Neural cell (in vitro differentiated cells): ENCODE measurements at regions not wholly inside any gene's neighbourhood (a gene's known extent, or its start where the extent isn't known, plus 50 kb on each side); places are given as distances from the start of the nearest gene placed in this dataset.

ENCODE experiments used
- H2AFZ ChIP-seq: fragments of 200-600, 300-800 bp; sonication (generic), shearing (Covaris generic); 2 replicates; pipeline ENCODE4 v1.6.0; 2014; ENCODE audit warnings: low read depth, mild to moderate bottlenecking, antibody characterized with exemption, low read length, moderate library complexity
- H3F3A ChIP-seq: fragments of 200-600 bp; shearing (Covaris generic); 2 replicates; pipeline ENCODE4 v1.6.1; 2016; ENCODE audit warnings: mild to moderate bottlenecking, moderate library complexity, mixed read lengths, antibody characterized with exemption, low read length; ENCODE audit not compliant: insufficient read depth, poor library complexity, severe bottlenecking
- H3K27ac ChIP-seq: fragments of 200-600, 300-800 bp; sonication (generic), shearing (Covaris generic); 2 replicates; pipeline ENCODE4 v1.5.1; 2014; ENCODE audit warnings: mild to moderate bottlenecking, low read length, moderate library complexity
- H3K27me3 ChIP-seq: fragments of 300-800, 200-600 bp; sonication (generic), shearing (Covaris generic); 2 replicates; pipeline ENCODE4 v1.6.0; 2014; ENCODE audit warnings: mild to moderate bottlenecking, low read depth, low read length, moderate library complexity; ENCODE audit not compliant: insufficient read depth
- H3K36me3 ChIP-seq: fragments of 300-800, 200-600 bp; sonication (generic), shearing (Covaris generic); 2 replicates; pipeline ENCODE4 v1.5.1; 2014; ENCODE audit warnings: mild to moderate bottlenecking, antibody characterized with exemption, low read length, moderate library complexity; ENCODE audit not compliant: insufficient read depth
- H3K4me2 ChIP-seq: fragments of 300-800, 200-600 bp; sonication (generic), shearing (Covaris generic); 2 replicates; pipeline ENCODE4 v1.6.0; 2014; ENCODE audit warnings: mild to moderate bottlenecking, low read length
- H3K4me3 ChIP-seq: fragments of 300-800, 200-600 bp; sonication (generic), shearing (Covaris generic); 2 replicates; pipeline ENCODE4 v1.5.1; 2014; ENCODE audit warnings: mild to moderate bottlenecking, low read length, moderate library complexity
- H3K79me2 ChIP-seq: fragments of 200-600 bp; shearing (Covaris generic); replicated peaks from 2 replicates; pipeline ENCODE4 v1.6.0; 2014; ENCODE audit warnings: mild to moderate bottlenecking, low read length, moderate library complexity; ENCODE audit not compliant: insufficient read depth
- H3K9ac ChIP-seq: fragments of 300-800, 200-600 bp; sonication (generic), shearing (Covaris generic); 2 replicates; pipeline ENCODE4 v1.6.1; 2016; ENCODE audit warnings: mild to moderate bottlenecking, low read length, mixed read lengths
- H3K9me2 ChIP-seq: fragments of 200-600 bp; shearing (Covaris generic); 2 replicates; pipeline ENCODE4 v1.6.1; 2016; ENCODE audit warnings: mild to moderate bottlenecking, low read length, mixed read lengths; ENCODE audit not compliant: insufficient read depth
- H3K9me3 ChIP-seq: fragments of 200-600, 300-800 bp; sonication (generic), shearing (Covaris generic); 2 replicates; pipeline ENCODE4 v1.6.1; 2016; ENCODE audit warnings: mild to moderate bottlenecking, mixed run types, low read length, moderate library complexity, mixed read lengths
- H4K20me1 ChIP-seq: fragments of 200-600 bp; shearing (Covaris generic); 2 replicates; pipeline ENCODE4 v1.6.1; 2016; ENCODE audit warnings: mild to moderate bottlenecking, mixed run types; ENCODE audit not compliant: insufficient read depth
- EP300 ChIP-seq: fragments of 450-650 bp; conservative IDR thresholded peaks from 2 replicates; pipeline ENCODE4 v1.6.1; 2014; ENCODE audit warnings: antibody characterized with exemption, mild to moderate bottlenecking, moderate library complexity; ENCODE audit not compliant: poor library complexity, severe bottlenecking
- EZH2 ChIP-seq: fragments of 200-600, 300-800 bp; shearing (Covaris generic), sonication (generic); IDR thresholded peaks from 2 replicates; pipeline ENCODE4 v1.6.1; 2014; ENCODE audit warnings: antibody characterized with exemption, low read length, borderline replicate concordance, mild to moderate bottlenecking; ENCODE audit not compliant: insufficient read depth, poor library complexity, severe bottlenecking
- MXI1 ChIP-seq: fragments of 450-650 bp; conservative IDR thresholded peaks from 2 replicates; pipeline ENCODE4 v1.6.1; 2014; ENCODE audit warnings: antibody characterized with exemption, mild to moderate bottlenecking; ENCODE audit not compliant: poor library complexity, severe bottlenecking
- POLR2AphosphoS5 ChIP-seq: IDR thresholded peaks from 2 replicates; pipeline ENCODE4 v1.6.1; 2012
- RAD21 ChIP-seq: fragments of 450-650 bp; conservative IDR thresholded peaks from 2 replicates; pipeline ENCODE4 v1.6.1; 2014; ENCODE audit warnings: antibody characterized with exemption, mild to moderate bottlenecking, moderate library complexity
- SMC3 ChIP-seq: fragments of 450-650 bp; conservative IDR thresholded peaks from 2 replicates; pipeline ENCODE4 v1.6.1; 2014; ENCODE audit warnings: antibody characterized with exemption, mild to moderate bottlenecking, moderate library complexity; ENCODE audit not compliant: poor library complexity
- TAF1 ChIP-seq: IDR thresholded peaks from 2 replicates; pipeline ENCODE4 v1.6.1; 2012; ENCODE audit warnings: low read depth
- TF ChIP-seq, protein P1 (sequence below): IDR thresholded peaks from 2 replicates; pipeline ENCODE4 v1.6.1; 2012; ENCODE audit warnings: borderline replicate concordance
- TF ChIP-seq, protein P2 (sequence below): fragments of 450-650 bp; IDR thresholded peaks from 2 replicates; pipeline ENCODE4 v1.5.1; 2014; ENCODE audit warnings: antibody characterized with exemption, mild to moderate bottlenecking, moderate library complexity; ENCODE audit not compliant: poor library complexity, severe bottlenecking

DNA sequence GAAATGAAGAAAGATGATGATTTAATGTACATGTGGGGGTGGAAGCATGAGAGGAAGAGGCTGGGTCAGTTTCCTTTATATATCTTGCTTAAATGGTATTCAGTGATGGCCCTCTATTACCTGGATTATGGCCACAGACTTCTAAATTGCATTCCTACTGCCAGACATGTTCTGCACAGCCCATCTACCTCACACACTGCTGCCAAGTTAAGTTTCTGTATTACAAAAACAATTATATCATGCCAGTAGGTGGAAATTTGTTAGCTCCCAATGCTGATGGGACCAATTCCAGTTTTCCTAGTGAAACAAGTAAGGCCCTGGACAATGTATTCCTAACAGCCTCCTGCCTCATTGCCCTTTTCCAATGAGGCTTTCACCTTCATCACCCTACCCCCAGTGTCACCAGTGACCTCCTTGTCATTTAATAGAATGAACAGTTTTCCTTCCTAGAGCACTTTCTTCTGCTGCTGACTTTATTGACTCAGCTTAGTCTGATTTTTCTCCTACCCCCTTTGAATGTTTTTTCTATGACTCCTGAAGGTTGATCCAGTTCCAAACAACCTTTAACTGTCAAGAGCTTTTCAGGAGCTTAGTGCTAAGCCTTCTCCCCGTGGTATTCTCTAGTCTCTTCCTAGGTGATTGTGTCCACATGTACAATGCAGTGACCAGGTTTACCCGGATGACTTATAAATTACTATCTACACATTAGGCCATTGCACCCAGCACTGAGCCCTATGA lies 316.6 kb upstream of the ANKRD30A start:
- TF ChIP-seq MXI1 (no peak), TAF1 (no peak), EZH2 (no peak), RAD21 (no peak), EP300 (no peak)
- TF ChIP-seq, protein P1, sequence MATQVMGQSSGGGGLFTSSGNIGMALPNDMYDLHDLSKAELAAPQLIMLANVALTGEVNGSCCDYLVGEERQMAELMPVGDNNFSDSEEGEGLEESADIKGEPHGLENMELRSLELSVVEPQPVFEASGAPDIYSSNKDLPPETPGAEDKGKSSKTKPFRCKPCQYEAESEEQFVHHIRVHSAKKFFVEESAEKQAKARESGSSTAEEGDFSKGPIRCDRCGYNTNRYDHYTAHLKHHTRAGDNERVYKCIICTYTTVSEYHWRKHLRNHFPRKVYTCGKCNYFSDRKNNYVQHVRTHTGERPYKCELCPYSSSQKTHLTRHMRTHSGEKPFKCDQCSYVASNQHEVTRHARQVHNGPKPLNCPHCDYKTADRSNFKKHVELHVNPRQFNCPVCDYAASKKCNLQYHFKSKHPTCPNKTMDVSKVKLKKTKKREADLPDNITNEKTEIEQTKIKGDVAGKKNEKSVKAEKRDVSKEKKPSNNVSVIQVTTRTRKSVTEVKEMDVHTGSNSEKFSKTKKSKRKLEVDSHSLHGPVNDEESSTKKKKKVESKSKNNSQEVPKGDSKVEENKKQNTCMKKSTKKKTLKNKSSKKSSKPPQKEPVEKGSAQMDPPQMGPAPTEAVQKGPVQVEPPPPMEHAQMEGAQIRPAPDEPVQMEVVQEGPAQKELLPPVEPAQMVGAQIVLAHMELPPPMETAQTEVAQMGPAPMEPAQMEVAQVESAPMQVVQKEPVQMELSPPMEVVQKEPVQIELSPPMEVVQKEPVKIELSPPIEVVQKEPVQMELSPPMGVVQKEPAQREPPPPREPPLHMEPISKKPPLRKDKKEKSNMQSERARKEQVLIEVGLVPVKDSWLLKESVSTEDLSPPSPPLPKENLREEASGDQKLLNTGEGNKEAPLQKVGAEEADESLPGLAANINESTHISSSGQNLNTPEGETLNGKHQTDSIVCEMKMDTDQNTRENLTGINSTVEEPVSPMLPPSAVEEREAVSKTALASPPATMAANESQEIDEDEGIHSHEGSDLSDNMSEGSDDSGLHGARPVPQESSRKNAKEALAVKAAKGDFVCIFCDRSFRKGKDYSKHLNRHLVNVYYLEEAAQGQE, result no peak
- TF ChIP-seq, protein P2, sequence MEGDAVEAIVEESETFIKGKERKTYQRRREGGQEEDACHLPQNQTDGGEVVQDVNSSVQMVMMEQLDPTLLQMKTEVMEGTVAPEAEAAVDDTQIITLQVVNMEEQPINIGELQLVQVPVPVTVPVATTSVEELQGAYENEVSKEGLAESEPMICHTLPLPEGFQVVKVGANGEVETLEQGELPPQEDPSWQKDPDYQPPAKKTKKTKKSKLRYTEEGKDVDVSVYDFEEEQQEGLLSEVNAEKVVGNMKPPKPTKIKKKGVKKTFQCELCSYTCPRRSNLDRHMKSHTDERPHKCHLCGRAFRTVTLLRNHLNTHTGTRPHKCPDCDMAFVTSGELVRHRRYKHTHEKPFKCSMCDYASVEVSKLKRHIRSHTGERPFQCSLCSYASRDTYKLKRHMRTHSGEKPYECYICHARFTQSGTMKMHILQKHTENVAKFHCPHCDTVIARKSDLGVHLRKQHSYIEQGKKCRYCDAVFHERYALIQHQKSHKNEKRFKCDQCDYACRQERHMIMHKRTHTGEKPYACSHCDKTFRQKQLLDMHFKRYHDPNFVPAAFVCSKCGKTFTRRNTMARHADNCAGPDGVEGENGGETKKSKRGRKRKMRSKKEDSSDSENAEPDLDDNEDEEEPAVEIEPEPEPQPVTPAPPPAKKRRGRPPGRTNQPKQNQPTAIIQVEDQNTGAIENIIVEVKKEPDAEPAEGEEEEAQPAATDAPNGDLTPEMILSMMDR, result no peak
- H3K79me2 ChIP-seq, result no peaks in the 10 kb centered on the region
- no peak overlapping the region for H3K4me3 ChIP-seq
- no peaks in the 10 kb centered on the region for H3K36me3 ChIP-seq
- no peak overlapping the region for H3K27ac ChIP-seq
- H3F3A ChIP-seq, result no peaks in the 10 kb centered on the region
- no peaks in the 10 kb centered on the region for H3K9me2 ChIP-seq
- no peak overlapping the region for H2AFZ ChIP-seq
- no peaks in the 10 kb centered on the region for H3K27me3 ChIP-seq
- H4K20me1 ChIP-seq, result no peaks in the 10 kb centered on the region
- no peak overlapping the region for H3K4me2 ChIP-seq
- H3K9me3 ChIP-seq, result no peaks in the 10 kb centered on the region
- H3K9ac ChIP-seq, result no peak overlapping the region

DNA sequence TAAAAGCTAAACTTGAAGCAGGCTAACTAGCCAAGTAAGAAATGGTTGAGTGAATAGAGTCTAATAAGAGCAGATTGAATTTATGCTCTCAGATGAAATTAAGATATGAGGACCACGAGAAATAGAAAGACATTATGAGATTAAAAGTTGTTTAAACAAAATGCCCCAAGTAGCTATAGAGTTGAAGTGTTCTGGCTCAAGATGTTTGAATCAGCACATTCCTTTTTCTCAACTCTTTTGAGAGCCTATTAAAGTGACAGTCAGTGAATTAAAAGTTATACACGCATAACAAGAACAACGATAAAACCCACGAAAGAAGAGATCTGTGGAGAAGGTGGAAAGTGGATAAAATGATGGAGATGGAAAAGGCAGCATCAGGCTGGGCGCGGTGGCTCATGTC lies 322.2 kb upstream of the ANKRD30A start:
- H2AFZ ChIP-seq, result no peak overlapping the region
- TF ChIP-seq SMC3, result no peak
- TF ChIP-seq TAF1, result no peak
- TF ChIP-seq, protein P2, result no peak
- no peak for TF ChIP-seq POLR2AphosphoS5
- no peak overlapping the region for H3K9ac ChIP-seq
- H3K27me3 ChIP-seq, result no peaks in the 10 kb centered on the region
- H3K27ac ChIP-seq, result no peak overlapping the region
- H4K20me1 ChIP-seq, result no peaks in the 10 kb centered on the region
- H3K9me3 ChIP-seq, result no peaks in the 10 kb centered on the region
- no peaks in the 10 kb centered on the region for H3K9me2 ChIP-seq
- H3K36me3 ChIP-seq, result no peaks in the 10 kb centered on the region
- H3K79me2 ChIP-seq, result no peaks in the 10 kb centered on the region
- H3K4me2 ChIP-seq, result no peak overlapping the region
- H3K4me3 ChIP-seq, result no peak overlapping the region
- H3F3A ChIP-seq, result no peaks in the 10 kb centered on the region
